ENCODE measurements at regions not wholly inside any gene's neighbourhood (a gene's known extent, or its start where the extent isn't known, plus 50 kb on each side); places are given as distances from the start of the nearest gene placed in this dataset.

DNA sequence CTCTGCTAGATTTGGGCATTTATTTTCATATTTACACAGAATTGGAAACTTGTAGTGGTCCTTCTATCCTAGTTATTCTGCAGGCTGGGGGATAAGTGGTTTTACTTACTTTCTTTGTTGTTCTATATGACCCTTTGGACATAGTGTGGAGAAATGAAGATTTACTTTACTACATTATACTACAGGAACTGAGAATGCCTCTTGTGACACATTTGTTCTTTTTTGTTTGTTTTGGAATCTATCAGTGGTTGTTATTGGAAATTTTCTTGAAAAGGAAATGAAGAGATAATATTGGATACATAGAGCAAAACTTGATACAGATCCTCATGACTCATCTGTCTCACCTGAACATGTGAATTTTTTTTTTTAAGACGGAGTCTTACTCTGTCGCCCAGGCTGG is 146.1 kb upstream of the DPYD start:
- Histone ChIP-seq H4K20me1 (ENCODE audit: insufficient read depth) (no peaks in the 10 kb centered on the region), H2AFZ (ENCODE audit: low read depth) (no peak overlapping the region), H3K27me3 (ENCODE audit: insufficient read depth) (no peaks in the 10 kb centered on the region), H3K79me2 (ENCODE audit: insufficient read depth) (no peaks in the 10 kb centered on the region), H3F3A (replicated peaks; ENCODE audit: insufficient read depth) (no peaks in the 10 kb centered on the region), H3K4me1 (ENCODE audit: control insufficient read depth in 1 of 2, insufficient read depth in 2 of 2, low read depth in 1 of 2, low read length in 1 of 2) (no peaks in the 10 kb centered on the region), H3K4me3 (ENCODE audit: low read depth in 2 of 2, low read length in 1 of 2) (no peak overlapping the region), H3K4me2 (no peak overlapping the region), H3K9me2 (no peaks in the 10 kb centered on the region), H3K27ac (ENCODE audit: low read depth in 2 of 2, low read length in 1 of 2) (no peak overlapping the region), H3K9me3 (no peaks in the 10 kb centered on the region), H3K9ac (no peak overlapping the region), H3K36me3 (replicated peaks in 1 of 2; ENCODE audit: control insufficient read depth in 1 of 2, insufficient read depth in 2 of 2, low read length in 1 of 2) (peaks cover 0 to 5% of the 10 kb centered on the region in 2 experiments)
- WGBS (ENCODE audit: low lambda C conversion rate) = 95% methylated on average over 2 of the region's 2 CpGs
- POLR2A ChIA-PET = no interaction called here
- TF ChIP-seq RFX5 (IDR thresholded peaks at IDR 0.05; ENCODE audit: low read length) (no peak), SMC3 (IDR thresholded peaks at IDR 0.05; ENCODE audit: low read depth, low read length) (no peak), FOSL2 (IDR thresholded peaks at IDR 0.05; ENCODE audit: borderline replicate concordance, low read depth) (no peak), MEF2A (IDR thresholded peaks at IDR 0.05; ENCODE audit: borderline replicate concordance, low read depth) (no peak), JUND (IDR thresholded peaks at IDR 0.05) (no peak), YY1 (IDR thresholded peaks at IDR 0.05; ENCODE audit: low read depth) (no peak), TEAD4 (IDR thresholded peaks at IDR 0.05; ENCODE audit: borderline replicate concordance, insufficient read depth) (no peak), CHD2 (IDR thresholded peaks at IDR 0.05; ENCODE audit: low read length, partially characterized antibody) (no peak)
- TF ChIP-seq, protein P1, sequence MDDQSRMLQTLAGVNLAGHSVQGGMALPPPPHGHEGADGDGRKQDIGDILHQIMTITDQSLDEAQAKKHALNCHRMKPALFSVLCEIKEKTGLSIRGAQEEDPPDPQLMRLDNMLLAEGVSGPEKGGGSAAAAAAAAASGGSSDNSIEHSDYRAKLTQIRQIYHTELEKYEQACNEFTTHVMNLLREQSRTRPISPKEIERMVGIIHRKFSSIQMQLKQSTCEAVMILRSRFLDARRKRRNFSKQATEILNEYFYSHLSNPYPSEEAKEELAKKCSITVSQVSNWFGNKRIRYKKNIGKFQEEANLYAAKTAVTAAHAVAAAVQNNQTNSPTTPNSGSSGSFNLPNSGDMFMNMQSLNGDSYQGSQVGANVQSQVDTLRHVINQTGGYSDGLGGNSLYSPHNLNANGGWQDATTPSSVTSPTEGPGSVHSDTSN (IDR thresholded peaks at IDR 0.05) = no peak
- TF ChIP-seq, protein P2, sequence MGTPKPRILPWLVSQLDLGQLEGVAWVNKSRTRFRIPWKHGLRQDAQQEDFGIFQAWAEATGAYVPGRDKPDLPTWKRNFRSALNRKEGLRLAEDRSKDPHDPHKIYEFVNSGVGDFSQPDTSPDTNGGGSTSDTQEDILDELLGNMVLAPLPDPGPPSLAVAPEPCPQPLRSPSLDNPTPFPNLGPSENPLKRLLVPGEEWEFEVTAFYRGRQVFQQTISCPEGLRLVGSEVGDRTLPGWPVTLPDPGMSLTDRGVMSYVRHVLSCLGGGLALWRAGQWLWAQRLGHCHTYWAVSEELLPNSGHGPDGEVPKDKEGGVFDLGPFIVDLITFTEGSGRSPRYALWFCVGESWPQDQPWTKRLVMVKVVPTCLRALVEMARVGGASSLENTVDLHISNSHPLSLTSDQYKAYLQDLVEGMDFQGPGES (IDR thresholded peaks at IDR 0.05; ENCODE audit: low read depth, low read length) = no peak
- TF ChIP-seq, protein P3, sequence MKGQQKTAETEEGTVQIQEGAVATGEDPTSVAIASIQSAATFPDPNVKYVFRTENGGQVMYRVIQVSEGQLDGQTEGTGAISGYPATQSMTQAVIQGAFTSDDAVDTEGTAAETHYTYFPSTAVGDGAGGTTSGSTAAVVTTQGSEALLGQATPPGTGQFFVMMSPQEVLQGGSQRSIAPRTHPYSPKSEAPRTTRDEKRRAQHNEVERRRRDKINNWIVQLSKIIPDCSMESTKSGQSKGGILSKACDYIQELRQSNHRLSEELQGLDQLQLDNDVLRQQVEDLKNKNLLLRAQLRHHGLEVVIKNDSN (IDR thresholded peaks at IDR 0.05; ENCODE audit: borderline replicate concordance, low read depth) = no peak
- DNase-seq = no peak
- CTCF ChIA-PET = no interaction called here

DNA sequence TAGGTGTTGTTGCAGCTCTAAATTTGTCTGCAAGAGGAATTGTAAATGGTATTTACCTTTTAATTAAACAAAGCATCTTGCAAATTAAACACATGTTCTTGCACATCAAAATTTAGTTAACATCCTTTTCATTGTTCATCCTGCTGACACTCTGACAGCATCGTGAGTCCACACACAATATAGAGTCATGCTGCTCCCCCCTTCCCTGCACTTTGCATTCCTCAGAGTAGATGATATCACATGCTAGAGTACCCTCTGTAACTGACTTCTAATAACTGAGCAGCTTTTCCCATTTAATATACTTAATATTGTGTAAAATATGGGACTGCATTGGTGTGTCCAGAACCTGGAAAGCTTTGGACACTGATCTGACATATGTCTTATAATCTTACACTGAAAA is 138.8 kb upstream of the DPYD start:
- no peak overlapping the region for H2AFZ ChIP-seq (ENCODE audit: low read depth)
- H4K20me1 ChIP-seq (ENCODE audit: insufficient read depth) = no peaks in the 10 kb centered on the region
- H3K27me3 ChIP-seq (ENCODE audit: insufficient read depth) = no peaks in the 10 kb centered on the region
- DNase-seq = no peak
- ChIA-PET CTCF (interaction anchor here (1.0 to 3.6 kb wide), 3 partner anchors 9 to 1823 kb away, joined by 3 to 22 read pairs (median 6); no protein-coding TSS in a partner anchor), POLR2A (no interaction called here)
- H3F3A ChIP-seq (replicated peaks; ENCODE audit: insufficient read depth) = no peaks in the 10 kb centered on the region
- H3K79me2 ChIP-seq (ENCODE audit: insufficient read depth) = no peaks in the 10 kb centered on the region
- TF ChIP-seq RXRA (IDR thresholded peaks at IDR 0.05; ENCODE audit: borderline replicate concordance, low read depth) (no peak), FOSL2 (IDR thresholded peaks at IDR 0.05; ENCODE audit: borderline replicate concordance, low read depth) (peak; percentile 35; the same call in 1 of the 2 replicates), FOXJ3 (CRISPR knock-in tag; IDR thresholded peaks at IDR 0.05) (no peak), MXI1 (IDR thresholded peaks at IDR 0.05; ENCODE audit: low read depth, low read length) (no peak), RAD21 (IDR thresholded peaks at IDR 0.05; ENCODE audit: low read length) (no peak), EP300 (IDR thresholded peaks at IDR 0.05; ENCODE audit: borderline replicate concordance in 1 of 2, low read depth in 1 of 2, low read length in 1 of 2) (0 out of 4 replicates have a peak, but pooled peaks of 1 of the 2 experiments have one; percentile 11), YY1 (IDR thresholded peaks at IDR 0.05; ENCODE audit: low read depth) (no peak), GATA2 (CRISPR knock-in tag; IDR thresholded peaks at IDR 0.05) (0 out of 2 replicates have a peak, but pooled peaks have one; percentile 11), JUND (IDR thresholded peaks at IDR 0.05) (0 out of 2 replicates have a peak, but pooled peaks have one; percentile 6)
- TF ChIP-seq, protein P4, sequence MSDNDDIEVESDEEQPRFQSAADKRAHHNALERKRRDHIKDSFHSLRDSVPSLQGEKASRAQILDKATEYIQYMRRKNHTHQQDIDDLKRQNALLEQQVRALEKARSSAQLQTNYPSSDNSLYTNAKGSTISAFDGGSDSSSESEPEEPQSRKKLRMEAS (IDR thresholded peaks at IDR 0.05; ENCODE audit: low read depth) = peak; percentile 59; the same call in 1 of the 2 replicates
- TF ChIP-seq, protein P5, sequence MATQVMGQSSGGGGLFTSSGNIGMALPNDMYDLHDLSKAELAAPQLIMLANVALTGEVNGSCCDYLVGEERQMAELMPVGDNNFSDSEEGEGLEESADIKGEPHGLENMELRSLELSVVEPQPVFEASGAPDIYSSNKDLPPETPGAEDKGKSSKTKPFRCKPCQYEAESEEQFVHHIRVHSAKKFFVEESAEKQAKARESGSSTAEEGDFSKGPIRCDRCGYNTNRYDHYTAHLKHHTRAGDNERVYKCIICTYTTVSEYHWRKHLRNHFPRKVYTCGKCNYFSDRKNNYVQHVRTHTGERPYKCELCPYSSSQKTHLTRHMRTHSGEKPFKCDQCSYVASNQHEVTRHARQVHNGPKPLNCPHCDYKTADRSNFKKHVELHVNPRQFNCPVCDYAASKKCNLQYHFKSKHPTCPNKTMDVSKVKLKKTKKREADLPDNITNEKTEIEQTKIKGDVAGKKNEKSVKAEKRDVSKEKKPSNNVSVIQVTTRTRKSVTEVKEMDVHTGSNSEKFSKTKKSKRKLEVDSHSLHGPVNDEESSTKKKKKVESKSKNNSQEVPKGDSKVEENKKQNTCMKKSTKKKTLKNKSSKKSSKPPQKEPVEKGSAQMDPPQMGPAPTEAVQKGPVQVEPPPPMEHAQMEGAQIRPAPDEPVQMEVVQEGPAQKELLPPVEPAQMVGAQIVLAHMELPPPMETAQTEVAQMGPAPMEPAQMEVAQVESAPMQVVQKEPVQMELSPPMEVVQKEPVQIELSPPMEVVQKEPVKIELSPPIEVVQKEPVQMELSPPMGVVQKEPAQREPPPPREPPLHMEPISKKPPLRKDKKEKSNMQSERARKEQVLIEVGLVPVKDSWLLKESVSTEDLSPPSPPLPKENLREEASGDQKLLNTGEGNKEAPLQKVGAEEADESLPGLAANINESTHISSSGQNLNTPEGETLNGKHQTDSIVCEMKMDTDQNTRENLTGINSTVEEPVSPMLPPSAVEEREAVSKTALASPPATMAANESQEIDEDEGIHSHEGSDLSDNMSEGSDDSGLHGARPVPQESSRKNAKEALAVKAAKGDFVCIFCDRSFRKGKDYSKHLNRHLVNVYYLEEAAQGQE (IDR thresholded peaks at IDR 0.05; ENCODE audit: low read depth, low read length) = no peak
- TF ChIP-seq, protein P1 (IDR thresholded peaks at IDR 0.05) = peak; percentile 49; the same call in 1 of the 2 replicates
- H3K4me3 ChIP-seq (ENCODE audit: low read depth in 2 of 2, low read length in 1 of 2) = no peak overlapping the region
- H3K9me3 ChIP-seq = no peaks in the 10 kb centered on the region
- H3K27ac ChIP-seq (ENCODE audit: low read depth in 2 of 2, low read length in 1 of 2) = no peak overlapping the region
- H3K9ac ChIP-seq = no peak overlapping the region
- no peaks in the 10 kb centered on the region for H3K36me3 ChIP-seq (replicated peaks in 1 of 2; ENCODE audit: control insufficient read depth in 1 of 2, insufficient read depth in 2 of 2, low read length in 1 of 2)
- WGBS (ENCODE audit: low lambda C conversion rate) = 14% methylated on average over 1 of the region's 1 CpG
- peaks cover 3 to 4% of the 10 kb centered on the region in 2 experiments; a peak in 3 of 4 replicates for H3K4me1 ChIP-seq (ENCODE audit: control insufficient read depth in 1 of 2, insufficient read depth in 2 of 2, low read depth in 1 of 2, low read length in 1 of 2)
- no peak overlapping the region for H3K4me2 ChIP-seq
- no peaks in the 10 kb centered on the region for H3K9me2 ChIP-seq
